H54 (cell line): ENCODE measurements at regions not wholly inside any gene's neighbourhood (a gene's known extent, or its start where the extent isn't known, plus 50 kb on each side); places are given as distances from the start of the nearest gene placed in this dataset.

Experiments used
- DNase-seq: peaks from one replicate; pipeline ENCODE4 v3.0.0; 2011; ENCODE audit warnings: low spot score, mixed read lengths; ENCODE audit not compliant: insufficient read length
- FAIRE-seq: peaks from 3 replicates; lab custom pipeline; 2011; peaks lifted over from hg19 to GRCh38; lab: Jason Lieb, UNC
- POLR2A ChIP-seq: IDR thresholded peaks from 2 replicates; pipeline ENCODE4 v1.6.1; 2011; ENCODE audit warnings: low read depth, mild to moderate bottlenecking, low read length

- TF ChIP-seq POLR2A = no peak
- DNase-seq = no peak
- FAIRE-seq = no peak
These were observed 91.2 kb downstream of the GLI2 start for GRCh38 chr2:120826716-120827410.

- DNase-seq (no peak), FAIRE-seq (no peak)
- TF ChIP-seq POLR2A = no peak
These were observed 92.4 kb downstream of the GLI2 start for GRCh38 chr2:120828066-120828465.

- DNase-seq (no peak), FAIRE-seq (no peak)
- no peak for TF ChIP-seq POLR2A
These were observed 93.4 kb downstream of the GLI2 start for GRCh38 chr2:120828829-120829632.

- FAIRE-seq (no peak), DNase-seq (no peak)
- TF ChIP-seq POLR2A = no peak
These were observed 94.0 kb downstream of the GLI2 start for GRCh38 chr2:120829633-120830025.

GRCh38 chr2:120830096-120830830 is 94.6 kb downstream of the GLI2 start:
- FAIRE-seq (no peak), DNase-seq (no peak)
- no peak for TF ChIP-seq POLR2A

GRCh38 chr2:120831086-120831485 is 95.4 kb downstream of the GLI2 start:
- no peak for DNase-seq
- no peak for TF ChIP-seq POLR2A
- no peak for FAIRE-seq

- TF ChIP-seq POLR2A = no peak
- FAIRE-seq = no peak
- DNase-seq = no peak
These were observed 96.2 kb downstream of the GLI2 start for GRCh38 chr2:120831891-120832290.

GRCh38 chr2:120832296-120833070 is 96.8 kb downstream of the GLI2 start:
- FAIRE-seq (no peak), DNase-seq (no peak)
- TF ChIP-seq POLR2A = no peak

- FAIRE-seq (no peak), DNase-seq (no peak)
- TF ChIP-seq POLR2A = no peak
These were observed 97.5 kb downstream of the GLI2 start for GRCh38 chr2:120833127-120833675.

- TF ChIP-seq POLR2A = no peak
- DNase-seq = no peak
- FAIRE-seq = no peak
These were observed 98.5 kb downstream of the GLI2 start for GRCh38 chr2:120834206-120834605.

GRCh38 chr2:120836281-120836680 is 100.6 kb downstream of the GLI2 start:
- DNase-seq = no peak
- FAIRE-seq = no peak
- TF ChIP-seq POLR2A = no peak

GRCh38 chr2:120840795-120841487 is 105.3 kb downstream of the GLI2 start:
- FAIRE-seq (no peak), DNase-seq (no peak)
- TF ChIP-seq POLR2A = no peak
